WTC11 (cell line): ENCODE measurements at regions not wholly inside any gene's neighbourhood (a gene's known extent, or its start where the extent isn't known, plus 50 kb on each side); places are given as distances from the start of the nearest gene placed in this dataset.

ENCODE experiments used
- ATF6 ChIP-seq: sonication (generic); formaldehyde crosslinking; IDR thresholded peaks from 2 replicates; pipeline ENCODE4 v1.8.1; 2023; ENCODE audit warnings: mild to moderate bottlenecking, missing genetic modification reagents
- EMX1 ChIP-seq: fragments of 250-450 bp; sonication (Bioruptor Pico); IDR thresholded peaks from 2 replicates; pipeline ENCODE4 v1.8.0; 2021; ENCODE audit warnings: mild to moderate bottlenecking
- NFE2L1 ChIP-seq: sonication (generic); formaldehyde crosslinking; IDR thresholded peaks from 2 replicates; pipeline ENCODE4 v1.8.1; 2023; ENCODE audit warnings: missing genetic modification reagents
- USF2 ChIP-seq: sonication (generic); formaldehyde crosslinking; IDR thresholded peaks from 2 replicates; pipeline ENCODE4 v1.8.1; 2023; ENCODE audit warnings: mild to moderate bottlenecking, missing genetic modification reagents, moderate library complexity
- TF ChIP-seq, protein P1 (sequence below): sonication (generic); formaldehyde crosslinking; conservative IDR thresholded peaks from 2 replicates; pipeline ENCODE4 v1.8.1; 2022; ENCODE audit warnings: mild to moderate bottlenecking, missing genetic modification reagents
- TF ChIP-seq, protein P2 (sequence below): fragments of 200-600 bp; IDR thresholded peaks from 2 replicates; pipeline ENCODE4 v1.8.0; 2022; ENCODE audit warnings: antibody characterized with exemption
- TF ChIP-seq, protein P3 (sequence below): sonication (generic); formaldehyde crosslinking; IDR thresholded peaks from 2 replicates; pipeline ENCODE4 v1.8.1; 2023; ENCODE audit warnings: mild to moderate bottlenecking, missing genetic modification reagents, moderate library complexity

DNA sequence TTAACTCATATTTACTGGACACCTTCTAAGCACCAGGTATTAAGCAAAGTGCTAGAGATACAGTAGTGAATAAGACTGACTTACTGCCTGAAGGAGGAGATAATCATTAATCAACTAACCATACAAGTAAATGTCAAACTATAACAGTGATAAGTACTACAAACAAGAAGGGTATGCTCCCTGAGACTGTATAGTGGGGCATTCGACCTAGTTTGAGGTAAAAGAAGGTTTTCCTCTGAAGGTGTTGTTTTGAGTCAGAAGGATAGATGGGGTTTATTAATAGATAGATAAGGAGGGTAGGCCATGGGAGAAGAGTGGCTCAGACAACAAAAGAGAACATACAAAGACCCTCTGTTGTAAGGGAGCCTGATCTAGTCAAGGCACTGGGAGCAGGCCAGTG, 105.4 kb downstream of the DDIT4L start:
- TF ChIP-seq, protein P1, sequence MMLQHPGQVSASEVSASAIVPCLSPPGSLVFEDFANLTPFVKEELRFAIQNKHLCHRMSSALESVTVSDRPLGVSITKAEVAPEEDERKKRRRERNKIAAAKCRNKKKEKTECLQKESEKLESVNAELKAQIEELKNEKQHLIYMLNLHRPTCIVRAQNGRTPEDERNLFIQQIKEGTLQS (CRISPR knock-in tag) = no peak
- no peak for TF ChIP-seq USF2
- TF ChIP-seq, protein P2, sequence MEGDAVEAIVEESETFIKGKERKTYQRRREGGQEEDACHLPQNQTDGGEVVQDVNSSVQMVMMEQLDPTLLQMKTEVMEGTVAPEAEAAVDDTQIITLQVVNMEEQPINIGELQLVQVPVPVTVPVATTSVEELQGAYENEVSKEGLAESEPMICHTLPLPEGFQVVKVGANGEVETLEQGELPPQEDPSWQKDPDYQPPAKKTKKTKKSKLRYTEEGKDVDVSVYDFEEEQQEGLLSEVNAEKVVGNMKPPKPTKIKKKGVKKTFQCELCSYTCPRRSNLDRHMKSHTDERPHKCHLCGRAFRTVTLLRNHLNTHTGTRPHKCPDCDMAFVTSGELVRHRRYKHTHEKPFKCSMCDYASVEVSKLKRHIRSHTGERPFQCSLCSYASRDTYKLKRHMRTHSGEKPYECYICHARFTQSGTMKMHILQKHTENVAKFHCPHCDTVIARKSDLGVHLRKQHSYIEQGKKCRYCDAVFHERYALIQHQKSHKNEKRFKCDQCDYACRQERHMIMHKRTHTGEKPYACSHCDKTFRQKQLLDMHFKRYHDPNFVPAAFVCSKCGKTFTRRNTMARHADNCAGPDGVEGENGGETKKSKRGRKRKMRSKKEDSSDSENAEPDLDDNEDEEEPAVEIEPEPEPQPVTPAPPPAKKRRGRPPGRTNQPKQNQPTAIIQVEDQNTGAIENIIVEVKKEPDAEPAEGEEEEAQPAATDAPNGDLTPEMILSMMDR = no peak
- TF ChIP-seq, protein P3, sequence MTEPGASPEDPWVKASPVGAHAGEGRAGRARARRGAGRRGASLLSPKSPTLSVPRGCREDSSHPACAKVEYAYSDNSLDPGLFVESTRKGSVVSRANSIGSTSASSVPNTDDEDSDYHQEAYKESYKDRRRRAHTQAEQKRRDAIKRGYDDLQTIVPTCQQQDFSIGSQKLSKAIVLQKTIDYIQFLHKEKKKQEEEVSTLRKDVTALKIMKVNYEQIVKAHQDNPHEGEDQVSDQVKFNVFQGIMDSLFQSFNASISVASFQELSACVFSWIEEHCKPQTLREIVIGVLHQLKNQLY (CRISPR knock-in tag) = no peak
- no peak for TF ChIP-seq EMX1 (CRISPR knock-in tag)
- TF ChIP-seq NFE2L1 (CRISPR knock-in tag) = no peak
- no peak for TF ChIP-seq ATF6 (CRISPR knock-in tag)
